IMR-90 (cell line): ENCODE measurements at regions not wholly inside any gene's neighbourhood (a gene's known extent, or its start where the extent isn't known, plus 50 kb on each side); places are given as distances from the start of the nearest gene placed in this dataset.
A peak's percentile ranks its signal among the peaks of the same experiment; 100 is the strongest.

Experiments used
- BHLHE40 ChIP-seq: fragments of 150-350 bp; IDR thresholded peaks from 2 replicates; pipeline ENCODE4 v1.6.1; 2016; ENCODE audit warnings: mild to moderate bottlenecking, low read depth, low read length
- CHD1 ChIP-seq: IDR thresholded peaks from 2 replicates; pipeline ENCODE4 v1.6.1; 2012; ENCODE audit warnings: low read depth, low read length, improper control_type of control experiment
- FOS ChIP-seq: fragments of 150-350 bp; IDR thresholded peaks from 2 replicates; pipeline ENCODE4 v1.6.1; 2016; ENCODE audit warnings: low read depth, low read length
- MAFK ChIP-seq: IDR thresholded peaks from 2 replicates; pipeline ENCODE4 v1.6.1; 2012; ENCODE audit warnings: low read depth, low read length, improper control_type of control experiment
- MAZ ChIP-seq: IDR thresholded peaks from 2 replicates; pipeline ENCODE4 v1.6.1; 2012; ENCODE audit warnings: low read depth, mild to moderate bottlenecking, low read length, improper control_type of control experiment, moderate library complexity, borderline replicate concordance
- MXI1 ChIP-seq: IDR thresholded peaks from 2 replicates; pipeline ENCODE4 v1.6.1; 2012; ENCODE audit warnings: low read depth, mild to moderate bottlenecking, low read length, moderate library complexity, borderline replicate concordance
- POLR2A ChIP-seq: IDR thresholded peaks from 2 replicates; pipeline ENCODE4 v1.6.1; 2012; ENCODE audit warnings: mild to moderate bottlenecking, low read depth, low read length
- RAD21 ChIP-seq: IDR thresholded peaks from 2 replicates; pipeline ENCODE4 v1.6.1; 2012; ENCODE audit warnings: low read length, improper control_type of control experiment
- RCOR1 ChIP-seq: IDR thresholded peaks from 2 replicates; pipeline ENCODE4 v1.6.1; 2012; ENCODE audit warnings: mild to moderate bottlenecking, low read length, improper control_type of control experiment; ENCODE audit not compliant: insufficient replicate concordance
- RFX5 ChIP-seq: IDR thresholded peaks from 2 replicates; pipeline ENCODE4 v1.8.0; 2012; ENCODE audit warnings: low read depth, mild to moderate bottlenecking, low read length, moderate library complexity
- SMC3 ChIP-seq: fragments of 150-350 bp; IDR thresholded peaks from 2 replicates; pipeline ENCODE4 v1.6.1; 2016; ENCODE audit warnings: low read depth, mild to moderate bottlenecking, antibody characterized with exemption, low read length, moderate library complexity
- TF ChIP-seq, protein P1 (sequence below): conservative IDR thresholded peaks from 2 replicates; pipeline ENCODE4 v1.5.1; 2012; ENCODE audit warnings: mild to moderate bottlenecking, low read depth, low read length, improper control_type of control experiment
- TF ChIP-seq, protein P2 (sequence below): fragments of 150-350 bp; IDR thresholded peaks from 2 replicates; pipeline ENCODE4 v1.6.1; 2016; ENCODE audit warnings: low read depth, mild to moderate bottlenecking, low read length, moderate library complexity, borderline replicate concordance

DNA sequence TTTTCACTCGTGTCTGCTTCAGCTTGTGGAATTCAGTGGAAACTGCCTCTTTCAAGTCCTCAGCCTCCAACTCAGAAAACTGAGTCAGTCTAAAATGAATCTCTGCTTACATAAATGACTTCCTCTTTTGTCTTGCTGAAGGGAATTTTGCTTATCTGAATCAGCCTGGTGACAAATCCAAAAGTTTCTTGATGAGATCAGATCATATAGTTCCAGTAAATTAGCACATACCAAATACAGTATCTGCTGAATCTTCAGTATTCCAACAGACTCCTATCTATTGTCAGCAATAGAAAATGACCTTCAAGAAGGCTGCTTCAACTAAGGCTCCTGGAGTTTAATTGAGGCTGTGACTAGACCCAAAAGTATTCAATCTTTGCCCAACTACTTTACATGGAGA, 290.0 kb downstream of the MZT1 start:
- TF ChIP-seq, protein P1, sequence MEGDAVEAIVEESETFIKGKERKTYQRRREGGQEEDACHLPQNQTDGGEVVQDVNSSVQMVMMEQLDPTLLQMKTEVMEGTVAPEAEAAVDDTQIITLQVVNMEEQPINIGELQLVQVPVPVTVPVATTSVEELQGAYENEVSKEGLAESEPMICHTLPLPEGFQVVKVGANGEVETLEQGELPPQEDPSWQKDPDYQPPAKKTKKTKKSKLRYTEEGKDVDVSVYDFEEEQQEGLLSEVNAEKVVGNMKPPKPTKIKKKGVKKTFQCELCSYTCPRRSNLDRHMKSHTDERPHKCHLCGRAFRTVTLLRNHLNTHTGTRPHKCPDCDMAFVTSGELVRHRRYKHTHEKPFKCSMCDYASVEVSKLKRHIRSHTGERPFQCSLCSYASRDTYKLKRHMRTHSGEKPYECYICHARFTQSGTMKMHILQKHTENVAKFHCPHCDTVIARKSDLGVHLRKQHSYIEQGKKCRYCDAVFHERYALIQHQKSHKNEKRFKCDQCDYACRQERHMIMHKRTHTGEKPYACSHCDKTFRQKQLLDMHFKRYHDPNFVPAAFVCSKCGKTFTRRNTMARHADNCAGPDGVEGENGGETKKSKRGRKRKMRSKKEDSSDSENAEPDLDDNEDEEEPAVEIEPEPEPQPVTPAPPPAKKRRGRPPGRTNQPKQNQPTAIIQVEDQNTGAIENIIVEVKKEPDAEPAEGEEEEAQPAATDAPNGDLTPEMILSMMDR: no peak
- TF ChIP-seq POLR2A: no peak
- TF ChIP-seq MAZ: no peak
- no peak for TF ChIP-seq RAD21
- TF ChIP-seq MXI1: no peak
- TF ChIP-seq FOS: no peak
- peak; percentile 1; the same call in 1 of the 2 replicates for TF ChIP-seq MAFK
- TF ChIP-seq SMC3: no peak
- TF ChIP-seq RCOR1: no peak
- no peak for TF ChIP-seq CHD1
- no peak for TF ChIP-seq RFX5
- TF ChIP-seq BHLHE40: no peak
- TF ChIP-seq, protein P2, sequence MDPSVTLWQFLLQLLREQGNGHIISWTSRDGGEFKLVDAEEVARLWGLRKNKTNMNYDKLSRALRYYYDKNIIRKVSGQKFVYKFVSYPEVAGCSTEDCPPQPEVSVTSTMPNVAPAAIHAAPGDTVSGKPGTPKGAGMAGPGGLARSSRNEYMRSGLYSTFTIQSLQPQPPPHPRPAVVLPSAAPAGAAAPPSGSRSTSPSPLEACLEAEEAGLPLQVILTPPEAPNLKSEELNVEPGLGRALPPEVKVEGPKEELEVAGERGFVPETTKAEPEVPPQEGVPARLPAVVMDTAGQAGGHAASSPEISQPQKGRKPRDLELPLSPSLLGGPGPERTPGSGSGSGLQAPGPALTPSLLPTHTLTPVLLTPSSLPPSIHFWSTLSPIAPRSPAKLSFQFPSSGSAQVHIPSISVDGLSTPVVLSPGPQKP: no peak
